OCI-LY3 (cell line): ENCODE measurements at regions not wholly inside any gene's neighbourhood (a gene's known extent, or its start where the extent isn't known, plus 50 kb on each side); places are given as distances from the start of the nearest gene placed in this dataset.

Source experiments
- EZH2phosphoT487 ChIP-seq: fragments of 200-600 bp; shearing (Covaris generic); IDR thresholded peaks from 2 replicates; pipeline ENCODE4 v1.6.1; 2018; ENCODE audit warnings: antibody characterized with exemption, mixed run types, low read depth
- TF ChIP-seq, protein P1 (sequence below): fragments of 200-600, 300-600 bp; sonication (generic); IDR thresholded peaks from 2 replicates; pipeline ENCODE4 v1.5.1; 2014; ENCODE audit warnings: antibody characterized with exemption, low read length, low read depth

DNA sequence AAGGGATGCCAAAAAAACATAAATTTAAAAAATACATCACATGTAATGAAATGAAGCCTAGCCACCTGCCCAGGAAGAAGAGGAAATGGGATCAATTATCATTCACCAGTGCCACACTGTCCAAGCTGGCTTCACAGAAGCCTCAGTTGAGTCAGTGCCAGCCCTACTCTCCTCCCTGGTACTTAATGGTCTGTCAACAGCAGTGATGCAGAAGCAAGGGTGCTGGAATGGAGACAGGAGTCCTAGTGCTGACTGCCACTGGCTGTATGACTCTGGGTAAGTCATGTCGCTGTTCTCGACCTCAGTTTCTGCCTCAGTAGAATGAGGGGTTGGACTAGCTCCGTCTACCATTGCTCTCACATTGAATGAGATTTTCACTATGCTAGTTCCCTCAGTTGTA is 78.5 kb upstream of the LARS2 start:
- TF ChIP-seq, protein P1, sequence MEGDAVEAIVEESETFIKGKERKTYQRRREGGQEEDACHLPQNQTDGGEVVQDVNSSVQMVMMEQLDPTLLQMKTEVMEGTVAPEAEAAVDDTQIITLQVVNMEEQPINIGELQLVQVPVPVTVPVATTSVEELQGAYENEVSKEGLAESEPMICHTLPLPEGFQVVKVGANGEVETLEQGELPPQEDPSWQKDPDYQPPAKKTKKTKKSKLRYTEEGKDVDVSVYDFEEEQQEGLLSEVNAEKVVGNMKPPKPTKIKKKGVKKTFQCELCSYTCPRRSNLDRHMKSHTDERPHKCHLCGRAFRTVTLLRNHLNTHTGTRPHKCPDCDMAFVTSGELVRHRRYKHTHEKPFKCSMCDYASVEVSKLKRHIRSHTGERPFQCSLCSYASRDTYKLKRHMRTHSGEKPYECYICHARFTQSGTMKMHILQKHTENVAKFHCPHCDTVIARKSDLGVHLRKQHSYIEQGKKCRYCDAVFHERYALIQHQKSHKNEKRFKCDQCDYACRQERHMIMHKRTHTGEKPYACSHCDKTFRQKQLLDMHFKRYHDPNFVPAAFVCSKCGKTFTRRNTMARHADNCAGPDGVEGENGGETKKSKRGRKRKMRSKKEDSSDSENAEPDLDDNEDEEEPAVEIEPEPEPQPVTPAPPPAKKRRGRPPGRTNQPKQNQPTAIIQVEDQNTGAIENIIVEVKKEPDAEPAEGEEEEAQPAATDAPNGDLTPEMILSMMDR = no peak
- TF ChIP-seq EZH2phosphoT487 = no peak
